HG03025 (cell line): ENCODE measurements at regions not wholly inside any gene's neighbourhood (a gene's known extent, or its start where the extent isn't known, plus 50 kb on each side); places are given as distances from the start of the nearest gene placed in this dataset.
"Not testable (repeated sequence)": the region's sequence is repeated elsewhere in the genome, so short reads cannot be mapped to it uniquely, and the experiment has no call there.

Experiments
- ATAC-seq: cut with Tn5 transposase; IDR thresholded peaks from one replicate; pipeline ENCODE4 v1.9.1; 2021; ENCODE audit warnings: mild to moderate bottlenecking, moderate library complexity; ENCODE audit not compliant: unreplicated experiment, low FRiP score

GRCh38 chr2:140178234-140178633, 1398.0 kb upstream of the NXPH2 start:
- ATAC-seq = no peak

DNA sequence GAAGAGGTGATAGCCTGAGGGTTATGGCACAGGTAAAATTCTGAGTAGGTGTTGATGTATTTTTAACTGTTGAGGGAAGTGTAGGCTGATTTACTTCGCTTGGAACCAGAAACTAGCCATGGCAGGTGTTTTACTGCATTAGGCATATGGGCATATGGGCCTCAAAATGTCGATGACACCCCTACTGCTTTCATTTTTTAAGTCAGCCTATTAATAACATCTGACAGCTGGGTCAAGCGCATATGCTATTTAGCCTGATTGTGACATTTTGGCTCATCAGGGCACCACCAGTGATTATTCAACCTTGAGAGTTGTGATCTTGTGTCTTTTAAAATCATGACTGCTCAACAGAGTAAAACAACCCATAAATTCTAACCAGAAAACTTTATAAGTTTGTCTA, 1396.9 kb upstream of the NXPH2 start:
- no peak for ATAC-seq

DNA sequence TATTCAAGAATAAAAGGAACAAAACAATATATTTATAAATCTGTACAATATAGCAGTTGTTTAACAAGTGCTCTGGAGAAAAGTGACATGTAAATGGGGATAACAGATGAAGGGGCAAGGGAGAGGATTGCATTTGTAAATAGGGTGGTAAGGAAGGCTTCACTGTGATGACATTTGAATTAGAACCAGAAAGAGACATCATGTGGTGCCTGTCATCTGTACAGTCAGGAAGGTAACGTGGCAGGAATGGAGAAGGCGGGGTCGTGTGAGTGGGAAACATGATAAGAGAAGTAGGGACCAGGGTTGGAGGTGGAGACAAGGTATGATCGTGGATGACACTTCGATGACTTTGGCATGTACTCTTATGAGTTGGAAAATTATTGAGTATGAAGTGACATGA, 1393.6 kb upstream of the NXPH2 start:
- ATAC-seq = no peak

- ATAC-seq = no peak
These were observed 1384.3 kb upstream of the NXPH2 start for GRCh38 chr2:140164449-140164848.

GRCh38 chr2:140158259-140158658, 1378.1 kb upstream of the NXPH2 start:
- ATAC-seq = no peak

DNA sequence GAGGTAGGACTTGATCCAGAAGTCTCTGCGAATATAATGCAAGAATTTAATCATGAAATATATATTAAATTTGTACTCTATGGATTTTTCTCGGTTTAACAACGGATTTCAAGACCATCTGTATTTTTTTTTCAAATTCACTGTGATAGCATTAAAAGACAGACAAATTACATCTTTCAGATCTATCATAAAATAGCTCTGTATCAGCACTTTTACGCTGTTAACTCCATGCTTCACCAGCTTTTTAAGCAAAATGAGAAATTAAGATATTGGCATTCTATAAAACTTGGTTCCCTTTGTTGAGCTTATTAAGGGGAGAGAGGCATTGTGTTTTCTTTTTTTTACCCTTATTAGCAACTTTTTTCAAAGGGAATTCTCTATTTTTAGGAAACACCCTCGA, 1377.6 kb upstream of the NXPH2 start:
- ATAC-seq = no peak

DNA sequence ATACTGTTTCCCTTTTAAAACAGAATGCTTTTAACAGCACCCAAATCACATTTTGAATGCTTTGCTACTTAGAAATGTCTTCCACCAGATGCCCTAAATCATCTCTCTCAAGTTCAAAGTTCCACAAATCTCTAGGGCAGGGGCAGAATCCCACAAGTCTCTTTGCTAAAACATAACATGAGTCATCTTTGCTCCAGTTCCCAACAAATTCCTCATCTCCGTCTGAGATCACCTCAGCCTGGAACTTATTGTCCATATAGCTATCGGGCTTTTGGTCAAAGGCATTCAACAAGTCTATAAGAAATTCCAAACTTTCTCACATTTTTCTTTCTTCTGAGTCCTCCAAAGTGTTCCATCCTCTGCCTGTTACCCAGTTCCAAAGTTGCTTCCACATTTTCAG, 1374.5 kb upstream of the NXPH2 start:
- ATAC-seq = no peak

DNA sequence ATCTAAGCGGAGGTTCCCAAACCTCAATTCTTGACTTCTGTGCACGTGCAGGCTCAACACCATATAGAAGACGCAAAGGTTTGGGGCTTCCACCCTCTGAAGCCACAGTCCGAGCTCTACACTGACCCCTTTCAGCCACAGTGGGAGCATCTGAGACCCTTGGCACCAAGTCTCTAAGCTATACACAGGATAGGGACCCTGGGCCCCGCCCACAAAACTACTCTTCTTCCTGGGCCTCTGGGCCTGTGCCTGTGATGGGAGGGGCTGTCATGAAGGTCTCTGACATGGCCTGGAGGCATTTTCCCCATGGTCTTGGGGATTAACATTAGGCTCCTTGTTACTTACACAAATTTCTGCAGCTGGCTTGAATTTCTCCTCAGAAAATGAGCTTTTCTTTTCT, 1374.1 kb upstream of the NXPH2 start:
- no peak for ATAC-seq

DNA sequence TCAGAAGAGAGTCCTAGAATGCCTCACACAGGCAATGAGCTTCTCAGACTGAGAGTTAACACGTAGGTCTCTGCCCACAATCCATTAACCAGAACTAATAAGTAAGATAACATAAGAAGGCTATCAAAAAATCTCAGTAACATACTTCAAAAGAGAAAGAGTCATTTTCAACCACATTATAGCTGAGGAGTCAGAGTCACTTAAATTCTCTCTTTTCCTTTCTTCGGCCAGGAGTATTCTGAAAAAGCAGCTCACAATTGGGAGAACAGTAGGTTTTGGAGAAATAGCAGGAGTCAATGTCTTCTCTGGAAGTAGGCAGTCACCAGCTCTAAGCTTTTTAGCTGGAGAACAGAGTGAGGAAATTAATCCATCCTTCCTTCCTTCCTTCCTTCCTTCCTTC, 1364.4 kb upstream of the NXPH2 start:
- ATAC-seq = no peak

DNA sequence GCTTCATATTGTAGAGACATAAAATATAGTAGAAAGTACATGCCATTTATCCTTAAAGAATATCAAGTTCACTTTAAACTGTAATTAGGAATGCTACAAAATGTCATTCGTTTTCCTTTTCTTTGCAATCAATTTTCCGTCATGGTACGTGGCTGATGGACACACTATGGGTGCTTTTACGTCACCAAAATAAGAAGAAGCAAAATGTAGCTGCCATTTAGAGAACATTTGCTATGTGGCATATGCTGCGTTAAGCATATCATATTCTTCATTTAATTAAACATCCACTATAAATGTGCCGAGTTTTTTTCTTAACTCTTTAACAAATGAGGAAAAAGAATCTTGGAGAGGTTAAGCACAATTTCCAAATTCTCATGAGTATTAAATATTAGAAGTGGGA, 1358.5 kb upstream of the NXPH2 start:
- no peak for ATAC-seq

- ATAC-seq = no peak
These were observed 1356.7 kb upstream of the NXPH2 start for GRCh38 chr2:140136861-140137260.

GRCh38 chr2:140136366-140136765, 1356.2 kb upstream of the NXPH2 start:
- ATAC-seq = no peak

GRCh38 chr2:140128909-140129308, 1348.7 kb upstream of the NXPH2 start:
- ATAC-seq = no peak

DNA sequence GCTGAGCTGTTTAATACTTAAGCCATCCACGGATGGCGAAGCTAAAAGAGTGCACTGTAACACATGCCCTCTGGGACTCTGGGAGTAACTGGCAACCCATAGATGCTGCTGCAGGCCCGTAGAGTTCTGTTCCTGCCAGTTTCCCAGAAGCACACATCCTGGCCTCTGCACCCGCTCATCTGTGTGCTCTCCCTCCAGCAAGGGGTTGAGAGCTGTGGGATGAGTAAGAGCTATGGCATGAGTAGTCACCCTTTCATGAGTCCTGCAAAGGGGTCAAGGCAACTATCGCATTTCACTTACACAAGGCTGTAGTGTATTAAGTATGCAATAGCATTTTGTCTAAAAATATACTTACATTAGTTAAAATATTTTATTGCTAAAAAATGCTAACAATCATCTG, 1341.8 kb upstream of the NXPH2 start:
- ATAC-seq = no peak

GRCh38 chr2:140117386-140117785, 1337.2 kb upstream of the NXPH2 start:
- no peak for ATAC-seq

DNA sequence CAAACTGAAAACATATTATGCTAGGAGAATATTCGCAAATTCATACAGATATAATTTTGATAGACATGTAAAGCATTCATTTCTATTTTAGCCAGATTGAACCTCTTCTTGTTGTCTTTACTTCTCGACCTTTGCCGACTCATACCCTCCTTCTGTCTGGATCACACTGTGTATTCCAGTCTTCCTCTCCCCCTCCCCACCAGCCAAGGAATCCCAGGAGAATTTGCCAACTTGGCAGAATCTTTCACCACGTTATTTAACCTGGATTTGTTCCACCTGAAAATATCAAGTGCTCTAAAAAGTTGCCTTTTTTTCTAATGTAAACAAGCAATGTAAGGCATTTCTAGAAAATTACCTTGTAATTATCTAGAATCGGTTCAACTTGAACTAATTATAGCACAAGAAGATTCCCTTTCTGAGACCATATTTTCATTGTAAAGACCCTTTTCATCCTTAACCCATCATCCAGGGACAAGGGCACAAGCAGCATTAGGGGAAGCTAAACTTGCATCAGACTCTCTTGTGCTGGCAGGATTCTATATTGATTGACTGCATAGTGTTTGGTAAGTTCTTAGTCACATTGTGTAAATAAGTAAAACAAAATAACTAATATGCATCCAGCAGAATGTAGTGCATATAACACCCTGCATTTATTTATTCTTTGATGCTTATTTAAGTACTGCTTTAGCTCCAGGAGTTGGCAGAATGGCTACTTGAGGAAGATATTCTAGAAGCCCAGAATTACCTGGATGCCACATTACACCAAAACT, 1328.7 kb upstream of the NXPH2 start:
- ATAC-seq = no peak

- no peak for ATAC-seq
These were observed 1311.7 kb upstream of the NXPH2 start for GRCh38 chr2:140091926-140092325.

DNA sequence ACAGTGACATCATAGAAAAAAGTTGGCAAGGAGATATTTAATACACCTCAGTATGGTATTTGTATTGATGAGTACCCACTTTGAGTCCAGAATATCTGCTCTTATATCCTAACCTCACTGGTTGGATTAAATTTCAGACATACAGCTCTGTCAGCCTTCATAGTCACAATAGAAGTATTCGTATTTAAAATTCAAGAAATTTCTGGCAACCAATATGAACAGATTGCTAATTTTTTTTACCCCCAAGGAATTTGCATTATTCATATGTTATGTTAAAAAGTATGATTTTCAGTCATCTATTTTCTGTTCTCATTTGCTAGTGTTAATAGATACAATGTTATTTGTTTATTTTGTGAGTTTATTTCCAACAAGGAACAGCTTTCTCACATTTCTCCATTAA, 1306.8 kb upstream of the NXPH2 start:
- no peak for ATAC-seq

GRCh38 chr2:140085674-140086073, 1305.5 kb upstream of the NXPH2 start:
- no peak for ATAC-seq

GRCh38 chr2:140079038-140079437, 1298.8 kb upstream of the NXPH2 start:
- ATAC-seq = no peak

DNA sequence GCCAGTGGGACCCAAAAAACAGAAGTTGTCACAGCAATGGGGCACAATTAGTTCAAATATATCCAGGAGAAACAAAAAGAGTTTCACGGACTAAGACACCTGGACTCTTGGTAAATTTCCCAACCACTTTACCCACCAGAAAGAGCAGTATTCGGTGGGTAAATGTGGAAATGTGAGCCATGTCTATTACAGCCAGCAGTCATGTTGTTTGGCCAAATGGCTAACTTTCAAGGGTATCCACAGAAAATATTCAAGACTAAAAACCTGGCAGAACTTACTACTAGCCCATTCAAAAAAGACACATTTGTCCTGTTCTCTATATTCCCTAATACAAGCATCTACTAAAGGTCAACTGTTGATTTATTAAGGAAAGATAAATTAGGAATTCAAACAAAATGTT, 1296.0 kb upstream of the NXPH2 start:
- ATAC-seq = no peak

GRCh38 chr2:140073763-140074162, 1293.6 kb upstream of the NXPH2 start:
- not testable (repeated sequence) for ATAC-seq

- no peak for ATAC-seq
These were observed 1287.5 kb upstream of the NXPH2 start for GRCh38 chr2:140067661-140068060.
